Large intestine (tissue), 3 donors: ENCODE measurements at regions not wholly inside any gene's neighbourhood (a gene's known extent, or its start where the extent isn't known, plus 50 kb on each side); places are given as distances from the start of the nearest gene placed in this dataset.
"Not testable (repeated sequence)": the region's sequence is repeated elsewhere in the genome, so short reads cannot be mapped to it uniquely, and the experiment has no call there.

Experiments used
- DNase-seq, 2 donors: peaks; one replicate each; pipeline versions ENCODE4 v3.0.0 to v3.0.0-alpha.2; 2013
- H3K27ac ChIP-seq: one replicate; pipeline ENCODE4 v1.5.1; 2013; ENCODE audit warnings: low read length
- H3K27me3 ChIP-seq: 2 replicates; pipeline ENCODE4 v1.6.1; 2013; ENCODE audit warnings: low read length; ENCODE audit not compliant: control insufficient read depth, insufficient read depth
- H3K36me3 ChIP-seq: 2 replicates; pipeline ENCODE4 v1.6.1; 2013; ENCODE audit warnings: low read length; ENCODE audit not compliant: control insufficient read depth, insufficient read depth
- H3K4me1 ChIP-seq: one replicate; pipeline ENCODE4 v1.6.1; 2013; ENCODE audit warnings: low read length; ENCODE audit not compliant: control insufficient read depth, insufficient read depth
- H3K4me3 ChIP-seq: one replicate; pipeline ENCODE4 v1.5.1; 2013; ENCODE audit warnings: low read length
- H3K9me3 ChIP-seq: one replicate; pipeline ENCODE4 v1.6.1; 2013; ENCODE audit warnings: mild to moderate bottlenecking, low read depth, low read length, moderate library complexity; ENCODE audit not compliant: control insufficient read depth
- WGBS: methylation state at CpG from one replicate; pipeline ENCODE4 v1.1.5; 2013; ENCODE audit warnings: low lambda C conversion rate; ENCODE audit not compliant: insufficient coverage; 5-methylcytosine and 5-hydroxymethylcytosine counted together

- Histone ChIP-seq H3K4me3 (no peak overlapping the region), H3K27me3 (no peaks in the 10 kb centered on the region), H3K4me1 (no peaks in the 10 kb centered on the region), H3K36me3 (no peaks in the 10 kb centered on the region), H3K9me3 (no peaks in the 10 kb centered on the region), H3K27ac (no peak overlapping the region)
- DNase-seq = no peak
- WGBS = 40% methylated on average over 1 of the region's 1 CpG
Measured at GRCh38 chr11:101715281-101715680, 131.5 kb upstream of the TRPC6 start.

- Histone ChIP-seq H3K27me3 (no peaks in the 10 kb centered on the region), H3K9me3 (no peaks in the 10 kb centered on the region), H3K4me1 (no peaks in the 10 kb centered on the region), H3K27ac (no peak overlapping the region), H3K4me3 (no peak overlapping the region), H3K36me3 (no peaks in the 10 kb centered on the region)
- WGBS = no CpG with 5 or more reads among the region's 2 CpGs
- no peak for DNase-seq
Measured at GRCh38 chr11:101707477-101707876, 123.7 kb upstream of the TRPC6 start.

- 70% methylated on average over 2 of the region's 2 CpGs for WGBS
- Histone ChIP-seq H3K9me3 (no peaks in the 10 kb centered on the region), H3K4me1 (no peaks in the 10 kb centered on the region), H3K4me3 (no peak overlapping the region), H3K27me3 (no peaks in the 10 kb centered on the region), H3K27ac (no peak overlapping the region), H3K36me3 (no peaks in the 10 kb centered on the region)
- no peak for DNase-seq
Measured at GRCh38 chr11:101706541-101706940, 122.7 kb upstream of the TRPC6 start.

- Histone ChIP-seq H3K9me3 (no peaks in the 10 kb centered on the region), H3K27me3 (no peaks in the 10 kb centered on the region), H3K4me3 (no peak overlapping the region), H3K36me3 (no peaks in the 10 kb centered on the region), H3K4me1 (no peaks in the 10 kb centered on the region), H3K27ac (no peak overlapping the region)
- 100% methylated on average over 1 of the region's 1 CpG for WGBS
- no peak for DNase-seq
Measured at GRCh38 chr11:101705972-101706371, 122.2 kb upstream of the TRPC6 start.

DNA sequence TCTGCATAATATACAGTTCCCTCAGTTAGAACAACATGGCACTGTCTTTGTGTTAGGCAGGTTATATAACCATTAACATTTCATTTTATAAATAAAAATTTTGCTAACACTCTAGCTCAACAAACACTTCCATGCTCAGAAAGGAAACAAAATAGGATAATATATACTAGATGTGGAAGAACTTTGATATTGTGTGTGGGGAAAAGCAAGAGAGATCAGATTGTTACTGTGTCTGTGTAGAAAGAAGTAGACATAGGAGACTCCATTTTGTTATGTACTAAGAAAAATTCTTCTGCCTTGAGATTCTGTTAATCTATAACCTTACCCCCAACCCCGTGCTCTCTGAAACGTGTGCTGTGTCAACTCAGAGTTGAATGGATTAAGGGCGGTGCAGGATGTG lies 111.1 kb upstream of the TRPC6 start:
- H3K4me3 ChIP-seq, DNase-seq, H3K27me3 ChIP-seq, H3K4me1 ChIP-seq, H3K9me3 ChIP-seq, H3K36me3 ChIP-seq, H3K27ac ChIP-seq: not testable (repeated sequence)
- no CpG with 5 or more reads among the region's 3 CpGs for WGBS

DNA sequence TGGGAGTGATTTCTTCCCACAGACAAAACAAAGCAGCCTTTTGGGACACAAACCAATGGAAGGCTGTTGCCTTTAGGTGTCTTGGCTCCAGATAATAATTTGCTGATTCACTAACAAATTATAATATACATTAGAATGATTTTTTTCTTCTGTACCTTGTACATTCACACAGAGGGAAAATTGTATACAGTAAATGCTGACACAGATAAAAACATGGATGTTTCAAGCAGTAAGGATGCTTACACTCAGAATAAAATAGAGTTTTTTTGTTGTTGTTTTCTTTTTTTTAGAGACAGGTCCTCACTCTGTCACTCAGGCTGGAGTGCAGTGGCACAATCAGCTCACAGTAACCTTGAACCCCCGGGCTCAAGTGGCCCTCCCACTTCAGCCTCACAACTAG lies 109.2 kb upstream of the TRPC6 start:
- Histone ChIP-seq H3K27ac (no peak overlapping the region), H3K36me3 (no peaks in the 10 kb centered on the region), H3K27me3 (no peaks in the 10 kb centered on the region), H3K9me3 (no peaks in the 10 kb centered on the region), H3K4me3 (no peak overlapping the region), H3K4me1 (no peaks in the 10 kb centered on the region)
- no peak for DNase-seq
- no CpG with 5 or more reads among the region's 1 CpG for WGBS

- no peaks in the 10 kb centered on the region for H3K36me3 ChIP-seq
- WGBS = no CpG with 5 or more reads among the region's 2 CpGs
Measured at GRCh38 chr11:101686514-101686913, 102.7 kb upstream of the TRPC6 start.

DNA sequence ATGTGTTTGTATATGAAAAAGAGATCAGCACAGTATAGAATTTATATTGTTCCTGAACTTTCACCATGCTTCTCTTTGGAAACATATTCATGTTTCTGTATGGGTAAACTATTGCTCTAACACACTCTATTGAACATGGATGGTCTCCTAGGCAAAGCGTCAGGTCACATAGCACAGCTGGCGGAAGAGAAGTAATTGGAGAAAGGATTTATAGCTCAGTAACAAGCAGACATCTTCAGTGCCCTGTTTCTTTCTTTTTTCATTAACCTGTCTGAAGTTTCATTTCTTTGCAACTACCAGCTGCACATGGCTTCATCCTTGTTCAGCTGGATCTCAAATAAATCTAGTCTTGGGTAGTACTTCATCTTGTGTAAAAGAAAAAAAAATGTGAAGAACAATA lies 84.4 kb upstream of the TRPC6 start:
- Histone ChIP-seq H3K9me3 (no peaks in the 10 kb centered on the region), H3K36me3 (no peaks in the 10 kb centered on the region), H3K27ac (no peak overlapping the region), H3K4me3 (no peak overlapping the region), H3K4me1 (no peaks in the 10 kb centered on the region), H3K27me3 (no peaks in the 10 kb centered on the region)
- WGBS = 83% methylated on average over 2 of the region's 2 CpGs
- DNase-seq = no peak

More at GRCh38 chr11:101686514-101686913, 102.7 kb upstream of the TRPC6 start:
- Histone ChIP-seq H3K9me3 (no peaks in the 10 kb centered on the region), H3K27ac (no peak overlapping the region), H3K27me3 (no peaks in the 10 kb centered on the region), H3K4me1 (no peaks in the 10 kb centered on the region), H3K4me3 (no peak overlapping the region)
- no peak for DNase-seq

GRCh38 chr11:101666916-101667315 lies 83.1 kb upstream of the TRPC6 start:
- Histone ChIP-seq H3K4me3 (no peak overlapping the region), H3K27ac (no peak overlapping the region), H3K9me3 (peaks cover 1% of the 10 kb centered on the region), H3K27me3 (no peaks in the 10 kb centered on the region), H3K4me1 (no peaks in the 10 kb centered on the region), H3K36me3 (no peaks in the 10 kb centered on the region)
- WGBS = 100% methylated on average over 1 of the region's 3 CpGs
- DNase-seq = no peak

DNA sequence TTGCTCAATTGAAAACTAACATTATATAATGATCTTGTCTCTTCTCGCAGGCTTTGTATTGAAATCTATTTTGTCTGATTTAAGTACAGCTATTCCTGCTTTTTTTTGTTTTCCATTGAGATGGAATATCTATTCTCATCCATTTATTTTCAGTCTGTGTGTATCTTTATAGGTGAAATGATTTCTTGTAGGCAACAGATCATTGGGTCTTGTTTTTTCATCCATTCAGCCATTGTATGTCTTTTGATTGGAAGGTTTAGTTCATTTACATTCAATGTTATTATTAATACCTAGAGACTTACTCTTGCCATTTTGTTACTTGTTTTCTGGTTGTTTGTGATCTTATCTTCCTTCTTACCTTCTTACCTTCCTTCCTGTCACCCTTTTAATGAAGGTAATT lies 77.8 kb upstream of the TRPC6 start:
- Histone ChIP-seq H3K27ac (no peak overlapping the region), H3K27me3 (no peaks in the 10 kb centered on the region), H3K4me3 (no peak overlapping the region), H3K36me3 (no peaks in the 10 kb centered on the region), H3K4me1 (no peaks in the 10 kb centered on the region), H3K9me3 (peaks cover 4% of the 10 kb centered on the region)
- DNase-seq = no peak
- WGBS = 89% methylated on average over 1 of the region's 1 CpG
